GM12891 (cell line): ENCODE measurements at regions not wholly inside any gene's neighbourhood (a gene's known extent, or its start where the extent isn't known, plus 50 kb on each side); places are given as distances from the start of the nearest gene placed in this dataset.

Source experiments
- PAX5 ChIP-seq: IDR thresholded peaks from 2 replicates; pipeline ENCODE4 v1.6.1; 2011; ENCODE audit warnings: low read length, moderate library complexity, mild to moderate bottlenecking; ENCODE audit not compliant: insufficient read depth, severe bottlenecking
- POLR2A ChIP-seq: IDR thresholded peaks from 2 replicates; pipeline ENCODE4 v1.6.1; 2011; ENCODE audit warnings: low read depth, low read length, control low read depth
- POLR2AphosphoS5 ChIP-seq: IDR thresholded peaks from 2 replicates; pipeline ENCODE4 v1.6.1; 2011; ENCODE audit warnings: low read depth, low read length, control low read depth
- POU2F2 ChIP-seq: IDR thresholded peaks from 2 replicates; pipeline ENCODE4 v1.6.1; 2011; ENCODE audit warnings: low read depth, mild to moderate bottlenecking, control low read depth, low read length, moderate library complexity
- SPI1 ChIP-seq: IDR thresholded peaks from 2 replicates; pipeline ENCODE4 v1.6.1; 2011; ENCODE audit warnings: low read depth, low read length, control low read depth
- TAF1 ChIP-seq: IDR thresholded peaks from 2 replicates; pipeline ENCODE4 v1.6.1; 2011; ENCODE audit warnings: low read depth, low read length, control low read depth

DNA sequence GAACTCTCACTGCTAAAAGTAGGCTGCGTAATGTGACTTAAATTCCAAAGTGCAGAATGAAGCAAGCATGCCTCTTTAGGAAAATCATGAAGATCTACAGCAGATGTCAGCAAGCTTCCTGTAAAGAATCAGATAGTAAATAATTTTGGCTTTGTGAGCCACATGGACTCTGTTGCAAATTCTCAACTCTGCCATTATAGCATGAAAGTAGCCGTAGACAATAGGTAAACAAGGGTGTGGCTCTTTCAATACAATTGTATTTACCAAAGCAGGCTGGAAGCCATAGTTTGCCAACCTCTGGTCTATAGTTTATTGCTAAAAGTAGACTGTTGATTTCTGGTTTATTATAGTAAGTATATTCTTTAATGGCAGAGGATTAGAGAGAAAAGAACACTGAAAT lies 80.3 kb upstream of the FAM9B start:
- TF ChIP-seq TAF1 (no peak), POLR2AphosphoS5 (no peak), POLR2A (no peak), POU2F2 (no peak), SPI1 (no peak), PAX5 (no peak)
